MM.1S (cell line): ENCODE measurements at regions not wholly inside any gene's neighbourhood (a gene's known extent, or its start where the extent isn't known, plus 50 kb on each side); places are given as distances from the start of the nearest gene placed in this dataset.

Source experiments
- DNase-seq: peaks from one replicate; pipeline ENCODE4 v3.0.0-alpha.2; 2015
- H2AFZ ChIP-seq: fragments of 300-600 bp; sonication (generic); 2 replicates; pipeline ENCODE4 v1.6.0; 2016; ENCODE audit warnings: antibody characterized with exemption, low read length
- H3F3A ChIP-seq: fragments of 300-600 bp; sonication (generic); 2 replicates; pipeline ENCODE4 v1.6.1; 2016; ENCODE audit warnings: mild to moderate bottlenecking, antibody characterized with exemption, low read length, moderate library complexity, mixed read lengths; ENCODE audit not compliant: insufficient read depth
- H3K27ac ChIP-seq: fragments of 300-600 bp; sonication (generic); 2 replicates; pipeline ENCODE4 v1.5.1; 2016; ENCODE audit warnings: mild to moderate bottlenecking, low read length
- H3K27me3 ChIP-seq: fragments of 300-600 bp; sonication (generic); replicated peaks from 2 replicates; pipeline ENCODE4 v1.6.0; 2016; ENCODE audit warnings: low read length; ENCODE audit not compliant: insufficient read depth
- H3K36me3 ChIP-seq: fragments of 300-600 bp; sonication (generic); replicated peaks from 2 replicates; pipeline ENCODE4 v1.6.1; 2016; ENCODE audit warnings: mild to moderate bottlenecking, low read length, mixed read lengths; ENCODE audit not compliant: insufficient read depth
- H3K4me1 ChIP-seq: fragments of 300-600 bp; sonication (generic); 2 replicates; pipeline ENCODE4 v1.6.1; 2016; ENCODE audit warnings: low read length, mixed read lengths
- H3K4me2 ChIP-seq: fragments of 300-600 bp; sonication (generic); 2 replicates; pipeline ENCODE4 v1.6.0; 2016; ENCODE audit warnings: low read depth, low read length
- H3K4me3 ChIP-seq: fragments of 300-600 bp; sonication (generic); 2 replicates; pipeline ENCODE4 v1.5.1; 2016; ENCODE audit warnings: low read length, mixed read lengths
- H3K79me2 ChIP-seq: fragments of 300-600 bp; sonication (generic); 2 replicates; pipeline ENCODE4 v1.6.1; 2016; ENCODE audit warnings: mixed run types, low read length, mixed read lengths
- H3K9ac ChIP-seq: fragments of 300-600 bp; sonication (generic); 2 replicates; pipeline ENCODE4 v1.6.1; 2016; ENCODE audit warnings: low read length, mixed read lengths
- H3K9me2 ChIP-seq: fragments of 300-600 bp; sonication (generic); replicated peaks from 2 replicates; pipeline ENCODE4 v1.6.1; 2016; ENCODE audit warnings: mild to moderate bottlenecking, low read length, mixed read lengths; ENCODE audit not compliant: insufficient read depth
- H3K9me3 ChIP-seq: fragments of 300-600 bp; sonication (generic); replicated peaks from 2 replicates; pipeline ENCODE4 v1.6.1; 2016; ENCODE audit warnings: mild to moderate bottlenecking, low read length, mixed read lengths; ENCODE audit not compliant: insufficient read depth
- H4K20me1 ChIP-seq: fragments of 300-600 bp; sonication (generic); 2 replicates; pipeline ENCODE4 v1.6.1; 2016; ENCODE audit warnings: mild to moderate bottlenecking, low read length, moderate library complexity, mixed read lengths; ENCODE audit not compliant: insufficient read depth
- EZH2 ChIP-seq: fragments of 300-600 bp; sonication (generic); optimal IDR thresholded peaks from 2 replicates; pipeline ENCODE3; 2017; ENCODE audit warnings: low read depth, mild to moderate bottlenecking, antibody characterized with exemption, low read length, mixed read lengths
- EZH2phosphoT487 ChIP-seq: fragments of 300-600 bp; sonication (generic); IDR thresholded peaks from 2 replicates; pipeline ENCODE4 v1.6.1; 2018; ENCODE audit warnings: antibody characterized with exemption, low read length
- TF ChIP-seq, protein P1 (sequence below): fragments of 300-600 bp; sonication (generic); IDR thresholded peaks from 2 replicates; pipeline ENCODE4 v1.5.1; 2016; ENCODE audit warnings: antibody characterized with exemption, low read length, mixed read lengths

DNA sequence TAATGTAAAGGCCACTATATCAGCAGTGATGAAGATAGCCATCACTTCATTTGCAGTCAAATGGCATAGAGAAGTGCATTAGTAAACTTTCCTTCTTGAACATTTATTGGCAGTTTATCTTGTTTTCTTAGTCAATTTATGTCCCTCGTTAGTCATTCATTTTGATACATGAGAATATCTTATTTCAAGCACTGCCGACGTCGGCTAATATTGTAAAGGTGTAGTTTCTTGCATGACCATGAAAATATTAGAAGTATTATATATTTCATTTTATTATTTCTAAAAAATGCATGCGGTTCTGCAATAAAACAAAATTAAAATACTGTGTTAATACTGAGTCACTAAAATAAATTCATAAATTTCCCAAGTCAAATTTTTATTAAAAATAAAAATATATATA is 751.6 kb upstream of the ROBO1 start:
- Histone ChIP-seq H3K27me3 (no peaks in the 10 kb centered on the region), H3F3A (no peaks in the 10 kb centered on the region), H3K4me2 (no peak overlapping the region), H3K79me2 (no peaks in the 10 kb centered on the region), H2AFZ (no peak overlapping the region), H3K9me3 (no peaks in the 10 kb centered on the region), H3K36me3 (no peaks in the 10 kb centered on the region), H3K4me3 (no peak overlapping the region), H4K20me1 (no peaks in the 10 kb centered on the region), H3K9ac (no peak overlapping the region), H3K4me1 (no peaks in the 10 kb centered on the region), H3K9me2 (no peaks in the 10 kb centered on the region), H3K27ac (no peak overlapping the region)
- DNase-seq = no peak
- TF ChIP-seq EZH2 (no peak), EZH2phosphoT487 (no peak)
- TF ChIP-seq, protein P1, sequence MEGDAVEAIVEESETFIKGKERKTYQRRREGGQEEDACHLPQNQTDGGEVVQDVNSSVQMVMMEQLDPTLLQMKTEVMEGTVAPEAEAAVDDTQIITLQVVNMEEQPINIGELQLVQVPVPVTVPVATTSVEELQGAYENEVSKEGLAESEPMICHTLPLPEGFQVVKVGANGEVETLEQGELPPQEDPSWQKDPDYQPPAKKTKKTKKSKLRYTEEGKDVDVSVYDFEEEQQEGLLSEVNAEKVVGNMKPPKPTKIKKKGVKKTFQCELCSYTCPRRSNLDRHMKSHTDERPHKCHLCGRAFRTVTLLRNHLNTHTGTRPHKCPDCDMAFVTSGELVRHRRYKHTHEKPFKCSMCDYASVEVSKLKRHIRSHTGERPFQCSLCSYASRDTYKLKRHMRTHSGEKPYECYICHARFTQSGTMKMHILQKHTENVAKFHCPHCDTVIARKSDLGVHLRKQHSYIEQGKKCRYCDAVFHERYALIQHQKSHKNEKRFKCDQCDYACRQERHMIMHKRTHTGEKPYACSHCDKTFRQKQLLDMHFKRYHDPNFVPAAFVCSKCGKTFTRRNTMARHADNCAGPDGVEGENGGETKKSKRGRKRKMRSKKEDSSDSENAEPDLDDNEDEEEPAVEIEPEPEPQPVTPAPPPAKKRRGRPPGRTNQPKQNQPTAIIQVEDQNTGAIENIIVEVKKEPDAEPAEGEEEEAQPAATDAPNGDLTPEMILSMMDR = no peak

DNA sequence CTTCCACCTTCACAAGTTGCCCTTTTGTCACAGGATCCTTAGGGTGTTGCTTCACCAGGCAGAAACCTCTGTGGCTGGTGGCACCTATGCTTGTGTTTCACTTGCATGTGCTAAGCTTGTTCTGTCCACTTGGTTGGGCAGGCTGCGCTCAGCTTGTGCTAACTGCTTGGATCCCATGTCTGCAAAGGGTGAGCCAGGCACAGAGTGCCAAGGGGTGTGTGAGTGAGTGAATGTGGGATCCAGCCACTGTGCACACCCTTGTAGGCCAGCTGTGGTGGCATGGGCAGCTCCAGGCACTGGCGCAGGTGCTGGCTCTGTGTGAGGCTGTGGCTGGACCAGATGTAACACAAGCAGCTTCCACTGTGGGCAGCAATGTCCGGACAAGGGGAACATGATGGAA is 728.7 kb upstream of the ROBO1 start:
- no peaks in the 10 kb centered on the region for H4K20me1 ChIP-seq
- TF ChIP-seq EZH2 (no peak), EZH2phosphoT487 (no peak)
- TF ChIP-seq, protein P1 = no peak
- no peaks in the 10 kb centered on the region for H3K4me1 ChIP-seq
- H3K27me3 ChIP-seq = no peaks in the 10 kb centered on the region
- no peak overlapping the region for H3K4me3 ChIP-seq
- H3K79me2 ChIP-seq = no peaks in the 10 kb centered on the region
- H3K27ac ChIP-seq = no peak overlapping the region
- H3K4me2 ChIP-seq = no peak overlapping the region
- H3K36me3 ChIP-seq = no peaks in the 10 kb centered on the region
- H2AFZ ChIP-seq = no peak overlapping the region
- no peak for DNase-seq
- no peaks in the 10 kb centered on the region for H3K9me2 ChIP-seq
- H3K9me3 ChIP-seq = no peaks in the 10 kb centered on the region
- H3F3A ChIP-seq = no peaks in the 10 kb centered on the region
- no peak overlapping the region for H3K9ac ChIP-seq

DNA sequence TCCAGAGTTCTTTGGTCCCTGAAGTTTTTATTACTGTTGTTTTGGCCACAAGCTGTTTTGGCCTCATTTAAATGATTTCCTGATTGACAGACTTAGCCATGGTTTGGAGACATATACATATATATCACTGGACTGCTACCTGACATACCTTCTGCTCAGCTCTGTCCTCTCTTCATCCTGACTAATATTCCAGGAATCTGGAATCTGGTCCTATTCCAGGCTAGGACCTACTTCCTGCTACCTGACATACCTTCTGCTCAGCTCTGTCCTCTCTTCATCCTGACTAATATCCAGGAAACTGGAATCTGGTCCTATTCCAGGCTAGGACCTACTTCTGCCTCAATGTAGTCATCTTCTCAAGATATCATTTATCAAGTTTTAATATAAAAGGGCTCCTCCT is 724.4 kb upstream of the ROBO1 start:
- Histone ChIP-seq H3K36me3 (no peaks in the 10 kb centered on the region), H3F3A (no peaks in the 10 kb centered on the region), H3K4me2 (no peak overlapping the region), H3K4me1 (no peaks in the 10 kb centered on the region), H3K9ac (no peak overlapping the region), H4K20me1 (no peaks in the 10 kb centered on the region), H3K79me2 (no peaks in the 10 kb centered on the region), H3K9me3 (no peaks in the 10 kb centered on the region), H2AFZ (no peak overlapping the region), H3K27ac (no peak overlapping the region), H3K9me2 (no peaks in the 10 kb centered on the region), H3K27me3 (no peaks in the 10 kb centered on the region), H3K4me3 (no peak overlapping the region)
- DNase-seq = no peak
- TF ChIP-seq, protein P1 = no peak
- no peak for TF ChIP-seq EZH2phosphoT487
- TF ChIP-seq EZH2 = no peak
